OCI-LY1 (cell line): ENCODE measurements at regions not wholly inside any gene's neighbourhood (a gene's known extent, or its start where the extent isn't known, plus 50 kb on each side); places are given as distances from the start of the nearest gene placed in this dataset.

ENCODE experiments used
- H2AFZ ChIP-seq: fragments of 200-600 bp; sonication (generic), shearing (Covaris generic); 2 replicates; pipeline ENCODE4 v1.6.0; 2014; ENCODE audit warnings: antibody characterized with exemption, mild to moderate bottlenecking, low read length
- H3F3A ChIP-seq: fragments of 200-600 bp; sonication (generic), shearing (Covaris generic); 2 replicates; pipeline ENCODE4 v1.6.0; 2014; ENCODE audit warnings: mild to moderate bottlenecking, antibody characterized with exemption, low read length, moderate library complexity; ENCODE audit not compliant: insufficient read depth
- H3K27ac ChIP-seq: fragments of 200-600 bp; sonication (generic); 2 replicates; pipeline ENCODE4 v1.5.1; 2014; ENCODE audit warnings: low read length, mixed run types, mild to moderate bottlenecking, low read depth; ENCODE audit not compliant: poor library complexity, severe bottlenecking
- H3K27me3 ChIP-seq: fragments of 200-600 bp; sonication (generic); 2 replicates; pipeline ENCODE4 v1.6.0; 2014; ENCODE audit warnings: antibody characterized with exemption, mild to moderate bottlenecking, low read length, moderate library complexity; ENCODE audit not compliant: insufficient read depth
- H3K36me3 ChIP-seq: fragments of 200-600 bp; sonication (generic); 2 replicates; pipeline ENCODE4 v1.6.1; 2014; ENCODE audit warnings: mild to moderate bottlenecking, antibody characterized with exemption, low read length, moderate library complexity, mixed read lengths; ENCODE audit not compliant: insufficient read depth
- H3K4me1 ChIP-seq: fragments of 200-600 bp; sonication (generic); 2 replicates; pipeline ENCODE4 v1.5.1; 2014; ENCODE audit warnings: mild to moderate bottlenecking, low read length, moderate library complexity; ENCODE audit not compliant: insufficient read depth, severe bottlenecking
- H3K4me2 ChIP-seq: fragments of 200-600 bp; sonication (generic), shearing (Covaris generic); 2 replicates; pipeline ENCODE4 v1.6.1; 2014; ENCODE audit warnings: low read length
- H3K4me3 ChIP-seq: fragments of 200-600 bp; sonication (generic); 2 replicates; pipeline ENCODE4 v1.5.1; 2014; ENCODE audit warnings: low read length, low read depth, mild to moderate bottlenecking, mixed read lengths; ENCODE audit not compliant: poor library complexity, severe bottlenecking
- H3K79me2 ChIP-seq: fragments of 200-600 bp; shearing (Covaris generic); 2 replicates; pipeline ENCODE4 v1.6.1; 2016; ENCODE audit warnings: mixed run types, low read length, mixed read lengths; ENCODE audit not compliant: insufficient read depth
- H3K9ac ChIP-seq: fragments of 200-600 bp; sonication (generic), shearing (Covaris generic); 2 replicates; pipeline ENCODE4 v1.6.1; 2014; ENCODE audit warnings: mild to moderate bottlenecking, low read length, mixed read lengths
- H3K9me2 ChIP-seq: fragments of 200-600 bp; sonication (generic), shearing (Covaris generic); 2 replicates; pipeline ENCODE4 v1.6.1; 2014; ENCODE audit warnings: low read depth, mild to moderate bottlenecking, low read length, mixed read lengths
- H3K9me3 ChIP-seq: fragments of 200-600 bp; shearing (Covaris generic); 2 replicates; pipeline ENCODE4 v1.6.1; 2014; ENCODE audit warnings: low read length, mixed read lengths
- H4K20me1 ChIP-seq: fragments of 200-600 bp; sonication (generic), shearing (Covaris generic); 2 replicates; pipeline ENCODE4 v1.6.0; 2016; ENCODE audit warnings: mild to moderate bottlenecking, low read length; ENCODE audit not compliant: insufficient read depth
- EZH2 ChIP-seq: fragments of 200-600 bp; sonication (generic), shearing (Covaris generic); IDR thresholded peaks from 2 replicates; pipeline ENCODE4 v1.8.0; 2017; ENCODE audit warnings: borderline replicate concordance, mixed run types, mild to moderate bottlenecking, antibody characterized with exemption, low read length, moderate library complexity, mixed read lengths
- TF ChIP-seq, protein P1 (sequence below): fragments of 200-600 bp; sonication (generic), shearing (Covaris generic); IDR thresholded peaks from 2 replicates; pipeline ENCODE4 v1.5.1; 2017; ENCODE audit warnings: mild to moderate bottlenecking, antibody characterized with exemption, low read length, moderate library complexity, mixed read lengths

DNA sequence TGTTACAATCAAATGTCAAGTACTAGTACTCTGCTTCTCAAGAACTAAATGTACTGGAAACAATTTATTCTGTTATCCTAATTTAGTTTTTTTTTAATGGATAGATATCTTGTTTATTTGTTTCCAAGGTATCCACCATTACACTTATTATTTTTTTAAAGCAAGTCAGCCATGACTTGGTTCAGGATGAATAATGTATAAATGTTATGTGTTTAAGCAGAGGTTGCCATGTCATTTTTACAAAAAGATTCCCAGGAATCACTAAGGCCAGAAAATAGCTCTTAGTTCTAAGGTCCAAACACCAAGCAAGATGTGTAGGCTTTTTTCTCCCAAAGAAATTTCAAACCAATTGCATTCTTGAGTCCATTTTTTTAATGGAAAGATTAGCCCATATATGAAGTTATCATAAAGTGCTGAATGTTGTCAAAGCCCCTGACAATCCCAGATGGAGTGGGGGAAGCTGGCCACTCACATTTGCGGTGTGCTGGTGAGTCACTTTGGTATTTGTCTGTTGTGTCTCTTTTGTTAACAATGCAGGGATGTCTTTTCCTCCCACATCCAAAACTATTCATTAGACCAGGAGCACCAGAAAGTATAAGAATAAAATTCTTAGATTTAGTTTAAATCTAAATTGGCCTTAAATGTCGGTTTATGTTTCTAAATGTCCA, 158.9 kb downstream of the COL6A3 start:
- H2AFZ ChIP-seq: no peak overlapping the region
- no peaks in the 10 kb centered on the region for H3K27me3 ChIP-seq
- TF ChIP-seq EZH2: no peak
- TF ChIP-seq, protein P1, sequence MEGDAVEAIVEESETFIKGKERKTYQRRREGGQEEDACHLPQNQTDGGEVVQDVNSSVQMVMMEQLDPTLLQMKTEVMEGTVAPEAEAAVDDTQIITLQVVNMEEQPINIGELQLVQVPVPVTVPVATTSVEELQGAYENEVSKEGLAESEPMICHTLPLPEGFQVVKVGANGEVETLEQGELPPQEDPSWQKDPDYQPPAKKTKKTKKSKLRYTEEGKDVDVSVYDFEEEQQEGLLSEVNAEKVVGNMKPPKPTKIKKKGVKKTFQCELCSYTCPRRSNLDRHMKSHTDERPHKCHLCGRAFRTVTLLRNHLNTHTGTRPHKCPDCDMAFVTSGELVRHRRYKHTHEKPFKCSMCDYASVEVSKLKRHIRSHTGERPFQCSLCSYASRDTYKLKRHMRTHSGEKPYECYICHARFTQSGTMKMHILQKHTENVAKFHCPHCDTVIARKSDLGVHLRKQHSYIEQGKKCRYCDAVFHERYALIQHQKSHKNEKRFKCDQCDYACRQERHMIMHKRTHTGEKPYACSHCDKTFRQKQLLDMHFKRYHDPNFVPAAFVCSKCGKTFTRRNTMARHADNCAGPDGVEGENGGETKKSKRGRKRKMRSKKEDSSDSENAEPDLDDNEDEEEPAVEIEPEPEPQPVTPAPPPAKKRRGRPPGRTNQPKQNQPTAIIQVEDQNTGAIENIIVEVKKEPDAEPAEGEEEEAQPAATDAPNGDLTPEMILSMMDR: no peak
- no peaks in the 10 kb centered on the region for H3K79me2 ChIP-seq
- H3K36me3 ChIP-seq: no peaks in the 10 kb centered on the region
- no peaks in the 10 kb centered on the region for H3F3A ChIP-seq
- H4K20me1 ChIP-seq: no peaks in the 10 kb centered on the region
- H3K9ac ChIP-seq: no peak overlapping the region
- H3K4me3 ChIP-seq: no peak overlapping the region
- H3K9me2 ChIP-seq: no peaks in the 10 kb centered on the region
- H3K9me3 ChIP-seq: no peaks in the 10 kb centered on the region
- H3K4me2 ChIP-seq: no peak overlapping the region
- no peak overlapping the region for H3K27ac ChIP-seq
- no peaks in the 10 kb centered on the region for H3K4me1 ChIP-seq

DNA sequence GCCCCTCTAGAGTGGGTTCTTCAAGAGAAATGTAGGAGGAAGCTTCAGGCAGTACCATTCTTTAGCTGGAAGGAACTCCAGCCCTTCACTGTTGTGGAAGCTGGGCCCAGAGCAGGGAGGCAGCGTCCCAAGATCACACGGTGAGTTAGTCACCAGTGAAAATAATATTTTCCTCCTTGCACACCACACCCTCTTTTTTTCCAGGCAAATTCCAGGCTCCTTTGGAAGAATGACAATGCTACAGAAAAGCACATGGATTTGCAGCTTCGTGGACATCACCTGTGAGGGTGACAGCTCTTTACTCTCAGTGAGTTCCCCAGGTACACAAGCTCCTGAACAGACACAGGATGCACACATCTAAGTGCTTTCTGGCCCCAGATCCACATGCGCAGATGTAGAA, 157.1 kb downstream of the COL6A3 start:
- H3F3A ChIP-seq: no peaks in the 10 kb centered on the region
- H3K27ac ChIP-seq: no peak overlapping the region
- H3K4me2 ChIP-seq: no peak overlapping the region
- no peaks in the 10 kb centered on the region for H4K20me1 ChIP-seq
- H3K27me3 ChIP-seq: no peaks in the 10 kb centered on the region
- H3K9me2 ChIP-seq: no peaks in the 10 kb centered on the region
- H3K4me1 ChIP-seq: no peaks in the 10 kb centered on the region
- H3K9me3 ChIP-seq: no peaks in the 10 kb centered on the region
- no peak overlapping the region for H2AFZ ChIP-seq
- no peaks in the 10 kb centered on the region for H3K36me3 ChIP-seq
- no peak overlapping the region for H3K9ac ChIP-seq
- no peak overlapping the region for H3K4me3 ChIP-seq
- H3K79me2 ChIP-seq: no peaks in the 10 kb centered on the region
- TF ChIP-seq, protein P1: no peak
- TF ChIP-seq EZH2: no peak

DNA sequence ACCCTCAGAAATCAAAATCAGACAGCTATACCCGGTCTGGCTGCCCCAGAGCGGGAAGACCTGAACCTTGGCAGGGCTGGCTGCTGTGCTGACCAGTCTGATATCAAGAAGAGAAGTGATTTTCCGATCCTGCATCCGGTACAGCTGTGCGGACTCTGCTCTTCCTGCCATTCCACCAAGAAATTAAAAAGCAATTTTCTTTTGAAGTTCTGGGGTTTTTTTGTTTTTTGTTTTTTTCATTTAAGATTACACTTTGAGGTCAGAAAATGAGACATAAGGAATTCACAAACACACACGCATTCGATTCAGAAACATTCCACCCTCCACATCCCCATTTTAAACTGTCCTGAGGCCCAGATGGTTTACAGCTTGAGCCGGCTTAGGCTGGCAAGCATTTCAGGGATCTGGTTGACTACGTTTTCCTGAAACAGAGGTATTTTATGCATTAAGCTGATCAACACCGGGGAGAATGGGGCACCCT, 156.5 kb downstream of the COL6A3 start:
- Histone ChIP-seq H3K9me2 (no peaks in the 10 kb centered on the region), H3K79me2 (no peaks in the 10 kb centered on the region), H3K4me3 (no peak overlapping the region), H2AFZ (no peak overlapping the region), H3K36me3 (no peaks in the 10 kb centered on the region), H4K20me1 (no peaks in the 10 kb centered on the region), H3K9ac (no peak overlapping the region), H3K27me3 (no peaks in the 10 kb centered on the region), H3K27ac (no peak overlapping the region), H3K9me3 (no peaks in the 10 kb centered on the region), H3K4me1 (no peaks in the 10 kb centered on the region), H3F3A (no peaks in the 10 kb centered on the region), H3K4me2 (no peak overlapping the region)
- TF ChIP-seq, protein P1: no peak
- TF ChIP-seq EZH2: no peak
